ENCODE measurements at regions not wholly inside any gene's neighbourhood (a gene's known extent, or its start where the extent isn't known, plus 50 kb on each side); places are given as distances from the start of the nearest gene placed in this dataset.

- DNase-seq, result no peak
Observed at GRCh38 chr22:47601666-47602065, 839.2 kb downstream of the TBC1D22A start.

- no peak for DNase-seq
Observed at GRCh38 chr22:47600791-47601625, 838.6 kb downstream of the TBC1D22A start.

GRCh38 chr22:47600281-47600680 is 837.8 kb downstream of the TBC1D22A start:
- DNase-seq, result no peak

GRCh38 chr22:47599753-47600152 is 837.3 kb downstream of the TBC1D22A start:
- DNase-seq, result no peak

- no peak for DNase-seq
Observed at GRCh38 chr22:47598864-47599263, 836.4 kb downstream of the TBC1D22A start.

GRCh38 chr22:47597041-47597440 is 834.6 kb downstream of the TBC1D22A start:
- DNase-seq, result no peak

- no peak for DNase-seq
Observed at GRCh38 chr22:47596176-47596690, 833.8 kb downstream of the TBC1D22A start.

- DNase-seq, result no peak
Observed at GRCh38 chr22:47594836-47595521, 832.5 kb downstream of the TBC1D22A start.

GRCh38 chr22:47593911-47594311 is 831.5 kb downstream of the TBC1D22A start:
- no peak for DNase-seq

- DNase-seq, result no peak
Observed at GRCh38 chr22:47593291-47593690, 830.8 kb downstream of the TBC1D22A start.

- DNase-seq, result no peak
Observed at GRCh38 chr22:47592791-47593190, 830.3 kb downstream of the TBC1D22A start.

- no peak for DNase-seq
Observed at GRCh38 chr22:47591709-47592108, 829.3 kb downstream of the TBC1D22A start.

- no peak for DNase-seq
Observed at GRCh38 chr22:47591016-47591415, 828.6 kb downstream of the TBC1D22A start.

GRCh38 chr22:47589271-47590250 is 827.1 kb downstream of the TBC1D22A start:
- DNase-seq, result no peak

GRCh38 chr22:47588578-47588960 is 826.1 kb downstream of the TBC1D22A start:
- no peak for DNase-seq

- DNase-seq, result no peak
Observed at GRCh38 chr22:47587861-47588577, 825.6 kb downstream of the TBC1D22A start.

- DNase-seq, result no peak
Observed at GRCh38 chr22:47587361-47587760, 824.9 kb downstream of the TBC1D22A start.

GRCh38 chr22:47586946-47587345 is 824.5 kb downstream of the TBC1D22A start:
- no peak for DNase-seq

GRCh38 chr22:47586038-47586437 is 823.6 kb downstream of the TBC1D22A start:
- no peak for DNase-seq

GRCh38 chr22:47583959-47584562 is 821.6 kb downstream of the TBC1D22A start:
- DNase-seq, result no peak

- no peak for DNase-seq
Observed at GRCh38 chr22:47582067-47582466, 819.6 kb downstream of the TBC1D22A start.

- DNase-seq, result no peak
Observed at GRCh38 chr22:47580121-47580520, 817.7 kb downstream of the TBC1D22A start.
